Gastrocnemius medialis (tissue), 4 donors: ENCODE measurements at regions not wholly inside any gene's neighbourhood (a gene's known extent, or its start where the extent isn't known, plus 50 kb on each side); places are given as distances from the start of the nearest gene placed in this dataset.

Experiments used
- ATAC-seq, 2 donors: fragments of 150-250 bp; one replicate each; pipeline ENCODE4 v1.9.1; 2016
- DNase-seq, 2 donors: peaks; one replicate each; pipeline ENCODE4 v3.0.0-alpha.2; 2019
- H3K27ac ChIP-seq, 4 donors: fragments of 200-600 bp; sonication (generic); 1 replicate in 1 of 4; 2 replicates in 3 of 4; pipeline ENCODE4 v1.5.1; 2016 to 2018; ENCODE audit warnings: mild to moderate bottlenecking in 2 of 4, moderate library complexity in 1 of 4
- H3K27me3 ChIP-seq, 3 donors: fragments of 200-600 bp; sonication (generic) in 2 of 3; 1 replicate in 1 of 3; 2 replicates in 2 of 3; pipeline versions ENCODE4 v1.5.1 to v1.6.0; 2016 to 2019; ENCODE audit warnings: mild to moderate bottlenecking in 1 of 3, moderate library complexity in 1 of 3
- H3K36me3 ChIP-seq, 2 donors: fragments of 200-600 bp; sonication (generic) in 1 of 2; one replicate each; pipeline ENCODE4 v1.5.1; 2017 to 2018
- H3K4me1 ChIP-seq, 2 donors: fragments of 200-600 bp; sonication (generic) in 1 of 2; one replicate each; pipeline ENCODE4 v1.5.1; 2016 to 2017; ENCODE audit warnings: mild to moderate bottlenecking in 2 of 2
- H3K4me3 ChIP-seq, 4 donors: fragments of 200-600 bp; sonication (generic) in 3 of 4; 1 replicate in 1 of 4; 2 replicates in 3 of 4; pipeline ENCODE4 v1.5.1; 2016 to 2019; ENCODE audit warnings: mild to moderate bottlenecking in 2 of 4
- H3K9me3 ChIP-seq, 3 donors: fragments of 200-600 bp; sonication (generic) in 2 of 3; 1 replicate in 1 of 3; 2 replicates in 2 of 3; pipeline ENCODE4 v1.5.1; 2016 to 2019
- POLR2A ChIP-seq, 2 donors: fragments of 450-650 bp; IDR thresholded peaks; one replicate each; pipeline ENCODE4 v1.6.1; 2017; ENCODE audit warnings: antibody characterized with exemption in 2 of 2, mild to moderate bottlenecking in 2 of 2, moderate library complexity in 2 of 2
- in situ Hi-C, 4 donors: fragments of 200-750 bp; cut with MboI; loops; one replicate each; pipeline versions ENCODE4 v1.15.0 to v1.8.0; 2017; ENCODE audit warnings: low sequenced_read_pairs in 4 of 4
- intact Hi-C: fragments of 100-400 bp; cut with DNase I; formaldehyde crosslinking; loops from one replicate; pipeline ENCODE4 v1.15.1; 2023; ENCODE audit warnings: low total_unique reads
- TF ChIP-seq, protein P1 (sequence below), 5 experiments: fragments of 450-650 bp in 3 of 5; fragments of 200-600 bp in 2 of 5; sonication (generic) in 2 of 5; IDR thresholded peaks in 4 of 5; conservative IDR thresholded peaks in 1 of 5; 1 replicate in 4 of 5; 2 replicates in 1 of 5; pipeline ENCODE4 v1.5.1; 2016 to 2019; ENCODE audit warnings: antibody characterized with exemption in 5 of 5, mild to moderate bottlenecking in 3 of 5, moderate library complexity in 3 of 5

DNA sequence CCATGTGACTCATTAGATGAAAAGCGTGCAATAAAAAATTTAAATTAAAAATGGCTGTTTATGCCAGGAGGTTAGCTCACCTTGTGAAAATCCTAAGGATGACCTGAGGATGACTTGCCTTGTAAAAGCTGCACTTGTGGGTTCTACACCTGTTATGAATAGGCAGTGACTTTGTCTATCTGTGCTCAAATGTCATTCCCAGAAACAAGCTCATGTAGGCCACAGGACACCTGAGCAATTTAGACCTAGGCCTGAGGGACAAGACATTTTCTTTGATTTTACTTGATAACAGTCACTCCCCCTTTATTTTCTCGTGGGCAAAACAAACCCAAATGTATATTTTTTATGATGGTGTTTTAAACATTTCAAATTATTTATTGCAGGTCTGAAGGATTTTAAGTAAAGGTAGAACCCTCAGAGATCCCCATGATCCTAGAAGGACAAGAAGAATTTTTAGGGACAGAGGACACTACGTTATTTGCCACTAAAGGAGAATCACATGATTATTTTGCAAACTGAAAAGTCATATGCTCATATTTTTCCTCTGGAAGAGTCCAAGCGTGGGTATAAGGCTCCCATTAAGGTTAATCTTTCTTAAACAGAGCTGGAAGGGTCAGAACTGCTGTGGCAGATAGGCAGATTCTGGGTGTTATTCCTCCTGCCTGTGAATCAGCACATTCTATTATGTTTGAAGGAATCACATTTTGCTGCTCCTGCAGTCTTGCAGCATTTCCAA is 277.5 kb upstream of the MAN1A1 start:
- H3K27ac ChIP-seq, result no peak overlapping the region
- intact Hi-C loops (no loop called here), in situ Hi-C loops (no loop called here)
- no peak overlapping the region for H3K4me3 ChIP-seq
- TF ChIP-seq, protein P1, sequence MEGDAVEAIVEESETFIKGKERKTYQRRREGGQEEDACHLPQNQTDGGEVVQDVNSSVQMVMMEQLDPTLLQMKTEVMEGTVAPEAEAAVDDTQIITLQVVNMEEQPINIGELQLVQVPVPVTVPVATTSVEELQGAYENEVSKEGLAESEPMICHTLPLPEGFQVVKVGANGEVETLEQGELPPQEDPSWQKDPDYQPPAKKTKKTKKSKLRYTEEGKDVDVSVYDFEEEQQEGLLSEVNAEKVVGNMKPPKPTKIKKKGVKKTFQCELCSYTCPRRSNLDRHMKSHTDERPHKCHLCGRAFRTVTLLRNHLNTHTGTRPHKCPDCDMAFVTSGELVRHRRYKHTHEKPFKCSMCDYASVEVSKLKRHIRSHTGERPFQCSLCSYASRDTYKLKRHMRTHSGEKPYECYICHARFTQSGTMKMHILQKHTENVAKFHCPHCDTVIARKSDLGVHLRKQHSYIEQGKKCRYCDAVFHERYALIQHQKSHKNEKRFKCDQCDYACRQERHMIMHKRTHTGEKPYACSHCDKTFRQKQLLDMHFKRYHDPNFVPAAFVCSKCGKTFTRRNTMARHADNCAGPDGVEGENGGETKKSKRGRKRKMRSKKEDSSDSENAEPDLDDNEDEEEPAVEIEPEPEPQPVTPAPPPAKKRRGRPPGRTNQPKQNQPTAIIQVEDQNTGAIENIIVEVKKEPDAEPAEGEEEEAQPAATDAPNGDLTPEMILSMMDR (IDR thresholded peaks at IDR 0.05 in 4 of 5, conservative IDR thresholded peaks at IDR 0.05 in 1 of 5), result no peak
- no peak for TF ChIP-seq POLR2A (IDR thresholded peaks at IDR 0.05)
- no peaks in the 10 kb centered on the region for H3K36me3 ChIP-seq
- no peaks in the 10 kb centered on the region for H3K4me1 ChIP-seq
- H3K9me3 ChIP-seq, result no peaks in the 10 kb centered on the region
- no peak for ATAC-seq
- DNase-seq, result no peak
- no peaks in the 10 kb centered on the region for H3K27me3 ChIP-seq

DNA sequence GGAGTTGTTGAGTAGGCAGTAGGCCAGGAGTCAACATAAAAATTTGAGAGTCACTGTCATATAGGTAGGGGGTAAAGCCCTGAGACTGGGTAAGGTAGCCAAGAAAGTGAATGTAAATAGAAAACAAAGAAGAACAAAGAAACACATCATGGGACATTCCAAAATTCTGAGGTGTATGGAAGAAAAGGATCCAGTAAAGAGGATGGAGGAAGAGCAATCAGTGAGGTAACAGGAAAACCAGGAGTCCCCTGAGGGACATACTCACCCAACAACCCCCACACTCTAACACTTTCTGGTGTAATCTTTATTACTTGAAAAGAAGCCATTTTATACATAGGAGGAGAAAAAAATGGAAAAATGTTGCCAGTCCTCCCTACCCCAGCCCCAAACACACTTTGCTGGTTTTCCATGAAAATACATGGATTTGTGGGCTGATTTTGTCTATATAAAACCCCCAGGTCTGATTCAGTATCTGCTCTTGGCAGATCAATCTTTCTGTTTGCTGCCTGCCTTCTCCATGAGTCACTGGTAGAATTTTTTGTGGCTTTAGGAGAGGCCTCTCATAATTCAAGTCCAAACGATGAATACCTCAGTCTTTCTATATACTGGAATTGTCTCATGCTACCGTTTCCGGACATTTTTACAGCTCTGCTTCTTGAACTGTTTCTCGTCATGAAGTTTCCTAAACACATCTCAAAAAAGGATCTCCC is 271.4 kb upstream of the MAN1A1 start:
- ATAC-seq (no peak), DNase-seq (no peak)
- H3K27ac ChIP-seq, result no peak overlapping the region
- intact Hi-C loops (no loop called here), in situ Hi-C loops (no loop called here)
- no peaks in the 10 kb centered on the region for H3K9me3 ChIP-seq
- TF ChIP-seq POLR2A (IDR thresholded peaks at IDR 0.05), result no peak
- TF ChIP-seq, protein P1 (IDR thresholded peaks at IDR 0.05 in 4 of 5, conservative IDR thresholded peaks at IDR 0.05 in 1 of 5), result no peak
- H3K36me3 ChIP-seq, result no peaks in the 10 kb centered on the region
- H3K4me3 ChIP-seq, result no peak overlapping the region
- no peaks in the 10 kb centered on the region for H3K4me1 ChIP-seq
- no peaks in the 10 kb centered on the region for H3K27me3 ChIP-seq

DNA sequence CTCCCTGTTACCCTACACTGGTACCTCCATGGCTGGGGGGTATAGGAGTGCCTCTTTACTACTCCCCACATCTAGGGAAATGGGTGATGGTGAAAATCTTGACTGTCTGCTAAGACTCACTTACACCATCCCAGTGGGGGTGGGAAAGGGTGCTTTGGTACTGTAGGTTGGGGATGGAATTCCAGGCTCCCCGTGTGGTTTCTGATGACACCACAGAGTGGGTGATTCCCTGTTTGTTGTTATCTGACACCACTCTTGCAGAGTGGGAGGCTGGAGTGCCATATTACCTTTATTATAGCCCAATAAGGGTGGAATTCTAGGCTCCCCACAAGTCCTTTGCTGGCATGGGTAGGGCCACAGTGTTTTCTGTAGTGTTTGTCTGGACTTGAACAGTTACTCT is 264.6 kb upstream of the MAN1A1 start:
- Histone ChIP-seq H3K4me1 (no peaks in the 10 kb centered on the region), H3K27me3 (no peaks in the 10 kb centered on the region), H3K4me3 (no peak overlapping the region), H3K9me3 (no peaks in the 10 kb centered on the region), H3K27ac (no peak overlapping the region), H3K36me3 (no peaks in the 10 kb centered on the region)
- intact Hi-C loops (no loop called here), in situ Hi-C loops (no loop called here)
- DNase-seq (no peak), ATAC-seq (no peak)
- TF ChIP-seq POLR2A (IDR thresholded peaks at IDR 0.05), result no peak
- TF ChIP-seq, protein P1 (IDR thresholded peaks at IDR 0.05 in 4 of 5, conservative IDR thresholded peaks at IDR 0.05 in 1 of 5), result no peak

DNA sequence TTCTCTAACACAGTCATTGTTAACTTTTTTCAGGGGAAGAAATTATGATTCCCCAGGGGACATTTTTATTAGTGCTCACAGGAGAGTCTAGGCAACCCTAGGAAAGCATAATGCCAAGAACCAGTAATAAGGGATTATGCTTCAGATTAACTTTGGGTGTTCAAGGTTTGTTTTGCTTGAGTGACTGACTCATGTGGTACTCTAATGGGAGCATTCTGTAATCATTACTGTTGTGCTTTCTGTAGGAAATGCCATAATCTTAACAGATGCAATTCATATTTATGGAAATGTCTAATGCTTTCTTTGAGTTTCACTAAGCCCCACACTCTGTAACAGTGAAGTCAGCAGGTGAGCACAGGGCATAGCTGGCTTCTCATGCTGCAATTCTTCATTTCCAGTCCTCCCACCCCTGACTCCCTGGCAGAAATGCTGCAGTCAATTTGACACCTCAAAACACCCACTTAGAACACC is 263.4 kb upstream of the MAN1A1 start:
- TF ChIP-seq, protein P1 (IDR thresholded peaks at IDR 0.05 in 4 of 5, conservative IDR thresholded peaks at IDR 0.05 in 1 of 5), result no peak
- no peak for TF ChIP-seq POLR2A (IDR thresholded peaks at IDR 0.05)
- DNase-seq (no peak), ATAC-seq (no peak)
- H3K36me3 ChIP-seq, result no peaks in the 10 kb centered on the region
- H3K27ac ChIP-seq, result no peak overlapping the region
- H3K9me3 ChIP-seq, result no peaks in the 10 kb centered on the region
- no peaks in the 10 kb centered on the region for H3K27me3 ChIP-seq
- no peaks in the 10 kb centered on the region for H3K4me1 ChIP-seq
- in situ Hi-C loops (no loop called here), intact Hi-C loops (no loop called here)
- H3K4me3 ChIP-seq, result no peak overlapping the region
